CD8-positive, alpha-beta memory T cell (primary cell): ENCODE measurements at regions not wholly inside any gene's neighbourhood (a gene's known extent, or its start where the extent isn't known, plus 50 kb on each side); places are given as distances from the start of the nearest gene placed in this dataset.
"Not testable (repeated sequence)": the region's sequence is repeated elsewhere in the genome, so short reads cannot be mapped to it uniquely, and the experiment has no call there.

ENCODE experiments used
- CTCF ChIA-PET: fragments of 350-600 bp; sonication (Branson Sonifier 250); formaldehyde crosslinking; loops from one replicate; lab custom pipeline; 2021; ENCODE audit warnings: antibody characterized with exemption; lab: Charles Lee
- POLR2A ChIA-PET: fragments of 350-600 bp; sonication (Branson Sonifier 250); formaldehyde crosslinking; loops from one replicate; lab custom pipeline; 2021; ENCODE audit warnings: antibody characterized with exemption; lab: Charles Lee
- DNase-seq, 5 donors: peaks; one replicate each; pipeline versions ENCODE4 v3.0.0 to v3.0.0-alpha.2; 2020 to 2022; ENCODE audit warnings: mixed read lengths in 1 of 5
- H3K27ac ChIP-seq: one replicate; pipeline ENCODE4 v1.7.0; 2013; ENCODE audit warnings: low read depth, mild to moderate bottlenecking, low read length, moderate library complexity
- H3K27me3 ChIP-seq: 2 replicates; pipeline ENCODE4 v1.7.0; 2013; ENCODE audit warnings: low read length, mild to moderate bottlenecking; ENCODE audit not compliant: insufficient read depth, poor library complexity, severe bottlenecking
- H3K36me3 ChIP-seq: 2 replicates; pipeline ENCODE4 v1.7.0; 2013; ENCODE audit warnings: mild to moderate bottlenecking, low read length, moderate library complexity; ENCODE audit not compliant: insufficient read depth
- H3K4me1 ChIP-seq: 2 replicates; pipeline ENCODE4 v1.7.0; 2013; ENCODE audit warnings: mild to moderate bottlenecking, low read length, moderate library complexity; ENCODE audit not compliant: insufficient read depth
- H3K4me3 ChIP-seq: 2 replicates; pipeline ENCODE4 v1.7.0; 2013; ENCODE audit warnings: mild to moderate bottlenecking, low read length
- H3K9me3 ChIP-seq: 2 replicates; pipeline ENCODE4 v1.7.0; 2013; ENCODE audit warnings: mild to moderate bottlenecking, low read length
- H3K27ac Mint-ChIP-seq, 8 donors: one replicate each; pipeline ENCODE4 v1.8.0; 2020 to 2021; ENCODE audit warnings: mixed read lengths in 8 of 8, mild to moderate bottlenecking in 6 of 8, inconsistent platforms in 3 of 8, moderate library complexity in 3 of 8
- H3K27me3 Mint-ChIP-seq, 2 donors: one replicate each; pipeline ENCODE4 v1.8.0; 2020 to 2021; ENCODE audit warnings: mixed read lengths in 2 of 2, mild to moderate bottlenecking in 1 of 2, moderate library complexity in 1 of 2
- H3K36me3 Mint-ChIP-seq, 3 donors: one replicate each; pipeline ENCODE4 v1.8.0; 2020 to 2021; ENCODE audit warnings: mixed read lengths in 3 of 3, inconsistent platforms in 1 of 3, mild to moderate bottlenecking in 1 of 3
- H3K4me1 Mint-ChIP-seq, 3 donors: one replicate each; pipeline ENCODE4 v1.8.0; 2020 to 2021; ENCODE audit warnings: mixed read lengths in 3 of 3, inconsistent platforms in 1 of 3, mild to moderate bottlenecking in 1 of 3
- H3K4me3 Mint-ChIP-seq, 7 donors: one replicate each; pipeline ENCODE4 v1.8.0; 2020 to 2021; ENCODE audit warnings: mixed read lengths in 7 of 7, mild to moderate bottlenecking in 6 of 7, moderate library complexity in 4 of 7, inconsistent platforms in 2 of 7
- H3K9me3 Mint-ChIP-seq, 5 donors: one replicate each; pipeline ENCODE4 v1.8.0; 2020 to 2022; ENCODE audit warnings: mixed read lengths in 5 of 5, mild to moderate bottlenecking in 3 of 5, moderate library complexity in 2 of 5, inconsistent platforms in 1 of 5

DNA sequence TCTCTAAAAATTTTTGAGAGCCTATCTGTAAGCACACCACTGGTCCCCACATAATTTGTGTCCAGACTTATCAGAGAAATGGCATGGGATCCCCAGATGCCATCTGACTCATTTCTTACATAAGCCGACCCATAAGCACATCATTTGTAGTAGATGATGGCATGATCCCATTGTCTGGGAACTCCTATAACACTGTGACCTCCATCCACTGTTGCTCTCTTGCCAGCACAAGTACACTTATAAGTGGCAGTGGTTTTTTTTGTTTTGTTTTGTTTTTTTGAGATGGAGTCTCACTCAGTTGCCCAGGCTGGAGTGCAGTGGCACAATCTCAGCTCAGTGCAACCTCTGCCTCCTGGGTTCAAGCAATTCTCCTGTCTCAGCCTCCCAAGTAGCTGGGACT lies 350.7 kb upstream of the ZFHX3 start:
- H3K27me3 Mint-ChIP-seq, H3K9me3 Mint-ChIP-seq, H3K27ac ChIP-seq, H3K4me3 ChIP-seq, H3K36me3 ChIP-seq, H3K4me3 Mint-ChIP-seq, POLR2A ChIA-PET, H3K4me1 Mint-ChIP-seq, CTCF ChIA-PET, H3K27me3 ChIP-seq, H3K36me3 Mint-ChIP-seq, DNase-seq, H3K9me3 ChIP-seq, H3K27ac Mint-ChIP-seq, H3K4me1 ChIP-seq: not testable (repeated sequence)

DNA sequence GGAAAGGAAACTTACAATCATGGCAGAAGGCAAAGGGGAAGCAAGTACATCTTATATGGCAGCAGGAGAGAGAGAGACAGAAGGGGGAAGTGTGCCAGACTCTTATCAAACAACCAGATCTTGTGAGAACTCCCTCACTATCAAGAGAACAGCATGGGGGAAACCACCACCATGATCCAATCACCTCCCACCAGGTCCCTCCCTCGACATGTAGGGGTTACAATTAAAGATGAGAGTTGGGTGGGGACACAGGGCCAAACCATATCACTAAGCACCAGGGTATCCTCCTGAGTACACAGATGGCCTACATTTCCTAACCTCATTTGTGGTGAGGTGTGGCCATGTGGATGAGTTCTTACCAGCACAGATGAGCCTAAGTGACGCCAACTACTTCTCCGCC lies 348.6 kb upstream of the ZFHX3 start:
- Mint-ChIP-seq H3K36me3 (no peaks in the 10 kb centered on the region), H3K4me3 (no peak overlapping the region), H3K9me3 (peaks cover 0 to 9% (median 2%) of the 10 kb centered on the region in 5 donors), H3K27ac (no peak overlapping the region), H3K27me3 (no peaks in the 10 kb centered on the region), H3K4me1 (no peaks in the 10 kb centered on the region)
- POLR2A ChIA-PET, result no interaction called here
- Histone ChIP-seq H3K4me1 (no peaks in the 10 kb centered on the region), H3K27me3 (no peaks in the 10 kb centered on the region), H3K9me3 (no peaks in the 10 kb centered on the region), H3K4me3 (no peak overlapping the region), H3K36me3 (no peaks in the 10 kb centered on the region), H3K27ac (no peak overlapping the region)
- CTCF ChIA-PET, result no interaction called here
- no peak for DNase-seq

DNA sequence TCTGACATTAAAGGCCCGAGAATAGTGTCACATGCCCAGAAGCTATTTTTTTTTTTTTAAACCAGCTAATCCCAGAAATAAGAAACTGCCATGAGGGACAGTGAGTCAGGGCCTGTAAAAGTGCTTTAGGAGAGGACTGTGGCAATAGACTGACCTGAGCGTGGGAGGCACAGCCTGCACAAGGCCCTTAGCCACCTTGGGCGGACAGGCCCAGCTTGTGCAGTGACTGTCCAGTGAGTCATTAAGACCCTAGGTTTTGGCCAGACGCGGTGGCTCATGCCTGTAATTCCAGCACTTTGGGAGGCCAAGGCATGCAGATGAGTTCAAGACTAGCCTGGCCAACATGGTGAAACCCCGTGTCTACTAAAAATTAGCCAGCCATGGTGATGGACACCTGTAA lies 343.0 kb upstream of the ZFHX3 start:
- Mint-ChIP-seq H3K4me3 (no peak overlapping the region), H3K4me1 (no peaks in the 10 kb centered on the region), H3K27ac (no peak overlapping the region), H3K36me3 (no peaks in the 10 kb centered on the region), H3K9me3 (peaks cover 0 to 2% (median 0%) of the 10 kb centered on the region in 5 donors), H3K27me3 (no peaks in the 10 kb centered on the region)
- H3K4me1 ChIP-seq, result no peaks in the 10 kb centered on the region
- POLR2A ChIA-PET, result no interaction called here
- H3K9me3 ChIP-seq, result no peaks in the 10 kb centered on the region
- CTCF ChIA-PET, result no interaction called here
- no peaks in the 10 kb centered on the region for H3K27me3 ChIP-seq
- no peak for DNase-seq
- no peak overlapping the region for H3K27ac ChIP-seq
- H3K36me3 ChIP-seq, result no peaks in the 10 kb centered on the region
- H3K4me3 ChIP-seq, result no peak overlapping the region

DNA sequence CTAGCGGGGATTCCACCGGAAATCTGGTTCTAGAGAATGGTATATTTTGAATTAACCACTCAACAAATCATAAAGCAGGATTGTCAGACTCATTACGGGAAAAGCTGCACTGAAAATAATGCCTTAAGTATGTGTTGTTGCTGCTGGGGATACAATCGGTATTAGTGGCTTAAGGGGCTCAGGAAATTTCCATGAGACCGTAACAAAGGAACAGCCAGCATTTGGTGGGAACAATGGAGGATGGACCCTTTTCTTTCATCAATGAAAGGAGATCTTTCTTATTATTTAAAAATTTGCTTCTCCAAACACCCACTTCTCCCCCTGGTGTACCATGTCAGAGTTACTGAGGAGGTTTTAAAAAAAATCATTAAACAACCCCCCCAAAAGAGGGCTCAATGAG lies 342.6 kb upstream of the ZFHX3 start:
- Mint-ChIP-seq H3K27ac (no peak overlapping the region), H3K4me3 (no peak overlapping the region), H3K9me3 (peaks cover 0 to 2% (median 0%) of the 10 kb centered on the region in 5 donors), H3K4me1 (no peaks in the 10 kb centered on the region), H3K36me3 (no peaks in the 10 kb centered on the region), H3K27me3 (no peaks in the 10 kb centered on the region)
- Histone ChIP-seq H3K4me1 (no peaks in the 10 kb centered on the region), H3K27me3 (no peaks in the 10 kb centered on the region), H3K9me3 (no peaks in the 10 kb centered on the region), H3K27ac (no peak overlapping the region), H3K36me3 (no peaks in the 10 kb centered on the region), H3K4me3 (no peak overlapping the region)
- DNase-seq, result no peak
- ChIA-PET POLR2A (no interaction called here), CTCF (no interaction called here)

DNA sequence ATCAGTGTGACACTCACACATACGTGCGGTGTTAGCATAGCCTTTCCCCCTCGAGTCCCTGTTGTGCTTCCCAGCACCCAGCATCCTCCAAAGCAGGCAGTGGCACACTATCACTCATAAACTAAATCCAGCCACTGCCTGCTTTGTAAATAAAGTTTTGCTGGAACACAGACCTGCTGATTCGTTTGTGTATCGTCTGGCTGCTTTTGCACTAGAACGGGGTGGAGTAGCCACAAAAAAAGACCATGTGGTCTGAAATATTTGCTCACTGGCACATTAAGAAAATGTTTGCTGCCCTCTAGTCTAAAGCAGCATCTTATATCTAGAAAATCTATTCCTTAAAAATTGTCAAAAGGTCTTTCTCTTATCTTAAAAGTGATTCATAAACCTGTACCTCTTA lies 341.2 kb upstream of the ZFHX3 start:
- Histone ChIP-seq H3K27ac (no peak overlapping the region), H3K4me1 (no peaks in the 10 kb centered on the region), H3K4me3 (no peak overlapping the region), H3K9me3 (no peaks in the 10 kb centered on the region), H3K27me3 (no peaks in the 10 kb centered on the region), H3K36me3 (no peaks in the 10 kb centered on the region)
- H3K27ac Mint-ChIP-seq, result no peak overlapping the region
- CTCF ChIA-PET, result no interaction called here
- H3K27me3 Mint-ChIP-seq, result no peaks in the 10 kb centered on the region
- no peaks in the 10 kb centered on the region for H3K36me3 Mint-ChIP-seq
- no peak overlapping the region for H3K4me3 Mint-ChIP-seq
- H3K9me3 Mint-ChIP-seq, result peaks cover 0 to 4% (median 2%) of the 10 kb centered on the region in 5 donors
- no peak for DNase-seq
- POLR2A ChIA-PET, result no interaction called here
- H3K4me1 Mint-ChIP-seq, result no peaks in the 10 kb centered on the region

DNA sequence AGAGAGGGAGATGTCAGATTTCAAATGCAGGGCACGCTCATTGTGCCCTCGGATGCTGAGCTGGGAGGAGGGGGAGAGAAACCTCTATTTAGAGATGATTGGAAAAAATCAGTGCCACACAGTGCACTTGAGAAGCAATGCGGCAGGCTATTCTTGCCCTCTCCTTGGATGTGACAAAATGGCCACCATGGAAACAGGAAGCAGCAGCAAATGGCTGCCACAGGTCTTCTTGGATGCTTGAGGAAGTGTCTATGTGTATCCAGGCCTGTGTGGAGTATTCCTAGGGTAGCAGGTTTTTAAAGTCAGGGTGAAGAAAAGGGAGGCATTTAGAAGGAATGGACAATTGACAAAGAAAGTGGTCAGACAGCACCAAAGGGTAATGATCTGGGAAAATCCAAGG lies 340.1 kb upstream of the ZFHX3 start:
- no peaks in the 10 kb centered on the region for H3K36me3 Mint-ChIP-seq

DNA sequence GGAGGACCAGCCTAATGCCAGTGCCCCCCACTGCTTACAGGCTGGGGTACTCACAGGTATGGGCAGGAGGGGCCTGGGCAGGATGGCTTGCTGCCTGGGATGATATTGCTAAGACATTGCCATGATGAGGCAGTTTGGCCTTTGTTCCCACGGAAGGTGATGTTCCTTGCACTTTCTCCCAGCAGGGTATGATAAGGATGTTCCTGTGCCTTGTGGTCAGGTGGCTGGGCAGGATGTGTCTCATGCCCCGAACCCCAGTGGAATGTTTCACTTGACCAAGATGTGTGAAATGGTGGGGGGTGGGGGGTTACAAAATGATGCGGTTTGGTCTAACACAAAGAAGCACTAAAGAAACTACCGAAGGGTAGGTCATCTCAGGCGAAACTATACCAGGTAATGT lies 337.8 kb upstream of the ZFHX3 start:
- peaks cover 0 to 3% of the 10 kb centered on the region in 2 donors for H3K27me3 Mint-ChIP-seq

More for the DNA sequence above, 340.1 kb upstream of the ZFHX3 start:
- Mint-ChIP-seq H3K4me1 (no peaks in the 10 kb centered on the region), H3K27ac (no peak overlapping the region), H3K9me3 (peaks cover 0 to 5% (median 2%) of the 10 kb centered on the region in 5 donors), H3K4me3 (no peak overlapping the region), H3K27me3 (no peaks in the 10 kb centered on the region)
- no peaks in the 10 kb centered on the region for H3K27me3 ChIP-seq
- no peaks in the 10 kb centered on the region for H3K9me3 ChIP-seq
- no peak for DNase-seq
- no peak overlapping the region for H3K27ac ChIP-seq
- no peaks in the 10 kb centered on the region for H3K36me3 ChIP-seq
- ChIA-PET CTCF (no interaction called here), POLR2A (no interaction called here)
- H3K4me1 ChIP-seq, result no peaks in the 10 kb centered on the region
- H3K4me3 ChIP-seq, result no peak overlapping the region

DNA sequence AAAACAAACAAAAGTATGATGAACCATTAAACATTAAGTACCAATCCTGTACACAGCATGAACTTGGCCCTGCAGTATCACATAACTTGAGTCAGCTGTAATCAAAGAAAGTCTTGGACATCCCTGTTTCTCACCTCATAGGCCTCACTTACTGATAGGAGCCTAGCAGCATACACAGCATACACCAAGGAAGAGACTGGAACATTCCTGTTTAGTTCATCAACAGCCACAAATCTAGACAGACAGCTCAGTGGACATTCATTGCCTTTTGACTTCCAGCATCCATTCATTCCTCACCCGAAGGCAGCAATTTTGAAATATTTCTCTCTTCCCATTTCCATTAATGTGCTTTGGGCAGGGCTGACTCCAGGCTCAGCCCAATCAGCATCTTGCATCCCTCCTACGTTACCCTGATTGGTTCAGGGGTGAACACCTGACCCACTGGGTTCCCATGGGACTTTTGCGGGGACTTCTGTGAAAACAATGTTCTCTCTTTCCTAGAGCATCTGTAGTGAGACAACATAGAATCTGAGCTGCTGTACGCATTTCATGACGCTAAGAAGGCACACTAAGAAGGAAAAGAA lies 336.7 kb upstream of the ZFHX3 start:
- no peak overlapping the region for H3K4me3 Mint-ChIP-seq
- peaks cover 0 to 3% of the 10 kb centered on the region in 2 donors for H3K27me3 Mint-ChIP-seq
- no peak overlapping the region for H3K27ac Mint-ChIP-seq
- no peaks in the 10 kb centered on the region for H3K4me1 Mint-ChIP-seq
- peaks cover 0 to 7% (median under 1%) of the 10 kb centered on the region in 5 donors for H3K9me3 Mint-ChIP-seq
- H3K36me3 ChIP-seq, result no peaks in the 10 kb centered on the region
- no peaks in the 10 kb centered on the region for H3K36me3 Mint-ChIP-seq
- no peak overlapping the region for H3K4me3 ChIP-seq
- H3K27ac ChIP-seq, result no peak overlapping the region
- ChIA-PET POLR2A (no interaction called here), CTCF (no interaction called here)
- H3K27me3 ChIP-seq, result no peaks in the 10 kb centered on the region
- H3K9me3 ChIP-seq, result no peaks in the 10 kb centered on the region
- no peaks in the 10 kb centered on the region for H3K4me1 ChIP-seq
- no peak for DNase-seq

More for the DNA sequence above, 337.8 kb upstream of the ZFHX3 start:
- peaks cover 0 to 7% (median 0%) of the 10 kb centered on the region in 5 donors for H3K9me3 Mint-ChIP-seq
- Histone ChIP-seq H3K27ac (no peak overlapping the region), H3K36me3 (no peaks in the 10 kb centered on the region), H3K4me1 (no peaks in the 10 kb centered on the region), H3K9me3 (no peaks in the 10 kb centered on the region), H3K4me3 (no peak overlapping the region), H3K27me3 (no peaks in the 10 kb centered on the region)
- POLR2A ChIA-PET, result no interaction called here
- DNase-seq, result no peak
- peak overlapping the region in 1 of 8 donors; percentile 34 for H3K27ac Mint-ChIP-seq
- no peak overlapping the region for H3K4me3 Mint-ChIP-seq
- H3K4me1 Mint-ChIP-seq, result no peaks in the 10 kb centered on the region
- CTCF ChIA-PET, result no interaction called here
- H3K36me3 Mint-ChIP-seq, result no peaks in the 10 kb centered on the region

DNA sequence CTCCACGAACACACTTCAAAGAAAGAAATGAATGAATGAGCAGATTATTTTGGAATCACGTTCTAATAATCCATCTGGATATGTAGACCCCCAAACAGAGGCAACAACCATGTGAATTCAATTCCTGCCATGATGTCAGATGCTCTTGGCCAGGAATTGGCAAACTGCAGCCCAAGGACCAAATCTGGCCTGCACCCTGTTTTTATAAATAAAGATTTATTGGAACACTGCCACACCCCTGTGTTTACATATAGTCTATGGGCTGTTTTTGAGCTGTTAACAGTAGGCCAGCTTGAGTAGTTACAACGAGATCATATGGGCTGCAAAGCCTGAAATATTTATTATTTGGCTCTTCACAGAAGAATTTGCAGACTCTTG lies 336.0 kb upstream of the ZFHX3 start:
- no peaks in the 10 kb centered on the region for H3K9me3 ChIP-seq
- H3K4me1 ChIP-seq, result no peaks in the 10 kb centered on the region
- Mint-ChIP-seq H3K4me3 (no peak overlapping the region), H3K27me3 (peaks cover 0 to 3% of the 10 kb centered on the region in 2 donors), H3K27ac (no peak overlapping the region), H3K9me3 (peaks cover 0 to 7% (median 4%) of the 10 kb centered on the region in 5 donors), H3K4me1 (no peaks in the 10 kb centered on the region), H3K36me3 (no peaks in the 10 kb centered on the region)
- POLR2A ChIA-PET, result no interaction called here
- no peak overlapping the region for H3K4me3 ChIP-seq
- DNase-seq, result no peak
- CTCF ChIA-PET, result no interaction called here
- no peaks in the 10 kb centered on the region for H3K36me3 ChIP-seq
- no peaks in the 10 kb centered on the region for H3K27me3 ChIP-seq
- no peak overlapping the region for H3K27ac ChIP-seq
